HG03108 (cell line): ENCODE measurements at regions not wholly inside any gene's neighbourhood (a gene's known extent, or its start where the extent isn't known, plus 50 kb on each side); places are given as distances from the start of the nearest gene placed in this dataset.
"Not testable (repeated sequence)": the region's sequence is repeated elsewhere in the genome, so short reads cannot be mapped to it uniquely, and the experiment has no call there.

Experiments
- ATAC-seq: cut with Tn5 transposase; IDR thresholded peaks from one replicate; pipeline ENCODE4 v1.9.1; 2021; ENCODE audit warnings: moderate library complexity; ENCODE audit not compliant: unreplicated experiment

- ATAC-seq = no peak
Observed at GRCh38 chr4:32607978-32608377, 1887.8 kb downstream of the PCDH7 start.

DNA sequence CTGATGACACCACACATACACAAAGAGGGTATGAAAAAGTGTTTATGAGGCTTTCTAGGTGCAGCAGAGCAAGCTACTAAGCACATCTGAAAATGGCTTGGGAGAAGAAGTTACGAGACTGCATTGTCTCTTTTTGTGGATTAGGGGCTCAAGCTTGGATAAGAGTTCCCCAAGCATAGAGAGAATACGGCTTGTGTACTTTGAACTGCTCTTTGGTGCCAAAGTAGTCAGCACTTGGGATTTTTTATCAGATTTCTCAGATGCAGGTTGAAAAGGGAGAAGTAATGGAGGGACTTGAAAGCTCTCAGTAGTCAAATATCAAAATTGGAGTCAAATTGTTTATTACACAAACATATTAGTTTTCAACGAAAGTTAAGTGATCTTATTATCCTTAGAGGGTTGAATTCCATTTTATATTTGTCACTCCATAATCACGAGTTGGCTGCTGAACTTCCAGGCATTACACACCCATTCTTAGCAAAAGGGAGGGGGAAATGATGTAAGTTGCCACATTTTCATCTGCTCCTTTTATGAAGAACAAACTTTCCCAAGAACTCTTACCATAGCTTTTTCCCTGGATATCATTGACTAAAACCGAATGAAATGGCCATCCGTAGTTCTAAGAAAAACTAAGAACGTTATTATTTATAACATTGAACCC is 1904.9 kb downstream of the PCDH7 start:
- no peak for ATAC-seq

DNA sequence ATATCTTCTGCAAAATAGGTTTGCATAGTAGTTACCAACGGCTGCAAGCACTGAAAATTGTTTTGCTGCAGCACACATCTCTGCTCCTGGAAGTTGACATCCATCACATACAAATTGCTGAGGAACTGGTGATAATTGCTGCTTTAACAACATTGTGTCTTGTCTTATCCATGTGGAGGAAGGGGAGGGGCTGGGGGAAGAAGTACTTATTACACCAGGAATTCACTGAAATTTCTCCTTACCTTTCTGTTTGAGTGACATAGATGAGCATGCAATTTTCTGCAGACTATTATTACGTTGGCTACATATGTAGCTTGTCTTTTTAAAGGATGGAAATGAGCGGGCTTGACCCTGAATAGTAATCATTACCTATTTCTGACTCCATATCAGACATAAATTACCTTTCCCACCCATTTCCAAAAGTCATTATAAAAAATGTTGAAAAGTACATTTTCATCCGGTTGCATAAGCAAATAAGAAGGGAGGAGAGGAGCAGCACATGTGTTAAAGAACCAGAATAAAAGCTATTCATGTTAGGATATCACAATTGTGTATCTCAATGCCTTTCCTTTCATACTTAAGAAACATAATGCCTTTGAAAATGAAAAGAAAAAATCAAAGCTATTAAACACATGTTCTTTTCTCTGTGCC is 1905.6 kb downstream of the PCDH7 start:
- no peak for ATAC-seq

DNA sequence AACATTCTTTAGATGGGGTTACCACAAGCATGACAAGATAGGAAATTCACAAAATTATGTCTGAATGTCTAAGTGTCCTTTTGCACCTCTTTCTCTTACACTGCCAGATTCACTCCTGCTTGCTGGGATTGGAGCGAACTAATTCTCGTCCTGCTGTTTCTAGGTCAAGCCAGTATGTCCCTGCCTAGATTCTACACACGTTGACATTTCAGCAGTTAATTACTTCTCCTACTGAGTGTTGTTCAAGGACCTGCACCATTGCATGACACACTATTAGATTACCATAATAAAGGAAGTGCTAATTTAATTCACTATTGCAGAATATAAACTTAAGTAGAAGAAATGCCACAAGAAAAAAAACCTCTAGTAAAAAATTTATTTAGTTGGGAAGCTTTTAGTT is 1911.7 kb downstream of the PCDH7 start:
- no peak for ATAC-seq

- no peak for ATAC-seq
Observed at GRCh38 chr4:32633421-32633820, 1913.3 kb downstream of the PCDH7 start.

- no peak for ATAC-seq
Observed at GRCh38 chr4:32645653-32646052, 1925.5 kb downstream of the PCDH7 start.

DNA sequence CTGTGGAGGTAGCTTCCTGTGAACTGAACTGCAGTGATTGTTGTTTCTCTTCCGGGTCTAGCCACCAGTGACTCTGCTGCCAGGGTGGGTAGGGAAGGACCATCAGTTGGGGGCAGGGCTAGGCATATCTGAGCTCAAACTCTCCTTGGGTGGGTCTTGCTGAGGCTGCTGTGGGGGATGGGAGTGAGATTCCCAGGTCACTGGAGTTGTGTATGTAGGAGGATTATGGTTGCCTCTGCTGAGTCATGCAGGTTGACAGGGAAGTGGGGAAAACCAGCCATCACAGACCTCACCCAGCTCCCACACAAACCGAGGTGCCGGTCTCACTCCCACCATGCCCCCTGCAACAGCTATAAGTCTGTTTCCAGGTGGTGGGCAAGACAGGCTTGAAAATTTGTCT is 1937.8 kb downstream of the PCDH7 start:
- no peak for ATAC-seq

GRCh38 chr4:32661229-32661628 is 1941.1 kb downstream of the PCDH7 start:
- no peak for ATAC-seq

GRCh38 chr4:32662803-32663202 is 1942.6 kb downstream of the PCDH7 start:
- ATAC-seq = no peak

DNA sequence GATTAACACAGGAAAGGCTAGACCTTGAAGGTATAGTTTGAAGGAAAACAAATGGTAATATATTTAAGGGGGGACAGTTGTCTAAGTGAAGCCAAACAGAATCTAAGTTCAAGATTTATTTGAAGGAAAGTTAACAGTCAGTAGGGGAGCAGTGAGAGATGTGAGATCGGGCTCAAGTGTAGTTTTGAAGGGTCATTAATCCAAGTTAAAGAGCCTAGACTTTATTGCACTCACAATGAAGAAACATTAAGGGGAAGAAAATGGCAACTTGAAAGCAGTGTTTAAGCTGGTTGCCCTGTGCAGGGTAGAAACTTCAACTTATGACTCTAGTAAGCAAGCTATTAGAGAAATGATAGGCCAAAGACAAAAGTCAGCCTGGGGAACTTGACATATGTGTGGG is 1952.2 kb downstream of the PCDH7 start:
- no peak for ATAC-seq

DNA sequence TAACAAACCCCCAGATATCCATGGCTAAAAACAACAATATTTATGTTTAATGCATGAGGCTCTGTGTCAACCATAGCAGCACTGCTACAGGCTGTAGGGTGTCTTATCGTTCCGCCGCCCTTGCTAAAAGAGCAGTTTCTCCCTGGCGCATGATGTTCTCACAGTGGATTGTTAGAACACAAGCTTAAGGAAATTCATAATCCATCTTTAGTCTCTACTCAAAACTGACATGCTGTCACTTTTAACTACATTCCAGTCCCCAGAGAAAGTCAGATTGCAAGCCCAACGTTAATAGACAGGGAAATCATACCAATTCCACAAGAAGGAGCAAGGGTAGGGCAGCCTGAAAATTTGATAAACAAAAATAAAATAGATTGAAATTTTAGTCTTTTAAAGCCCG is 1960.8 kb downstream of the PCDH7 start:
- no peak for ATAC-seq

- ATAC-seq = no peak
Observed at GRCh38 chr4:32684160-32684559, 1964.0 kb downstream of the PCDH7 start.

DNA sequence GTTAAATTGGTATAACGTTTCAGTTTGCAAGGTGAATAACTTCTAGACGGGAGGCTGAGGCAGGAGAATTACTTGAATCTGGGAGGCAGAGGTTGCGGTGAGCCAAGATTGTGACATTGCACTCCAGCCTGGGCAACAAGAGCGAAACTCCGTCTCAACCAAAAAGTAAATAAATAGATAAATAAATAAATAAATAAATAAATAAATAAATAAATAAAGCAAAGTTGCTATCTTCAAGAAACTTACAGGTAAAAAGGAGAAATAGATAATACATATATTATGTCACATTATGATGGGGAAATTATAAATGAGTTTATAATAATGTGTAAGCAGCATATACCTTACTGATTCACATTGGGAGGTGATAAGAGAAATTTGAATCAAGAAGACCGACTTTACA is 1966.0 kb downstream of the PCDH7 start:
- no peak for ATAC-seq

- no peak for ATAC-seq
Observed at GRCh38 chr4:32689518-32689917, 1969.3 kb downstream of the PCDH7 start.

- ATAC-seq = no peak
Observed at GRCh38 chr4:32697281-32697814, 1977.2 kb downstream of the PCDH7 start.

GRCh38 chr4:32700838-32701237 is 1980.7 kb downstream of the PCDH7 start:
- no peak for ATAC-seq

DNA sequence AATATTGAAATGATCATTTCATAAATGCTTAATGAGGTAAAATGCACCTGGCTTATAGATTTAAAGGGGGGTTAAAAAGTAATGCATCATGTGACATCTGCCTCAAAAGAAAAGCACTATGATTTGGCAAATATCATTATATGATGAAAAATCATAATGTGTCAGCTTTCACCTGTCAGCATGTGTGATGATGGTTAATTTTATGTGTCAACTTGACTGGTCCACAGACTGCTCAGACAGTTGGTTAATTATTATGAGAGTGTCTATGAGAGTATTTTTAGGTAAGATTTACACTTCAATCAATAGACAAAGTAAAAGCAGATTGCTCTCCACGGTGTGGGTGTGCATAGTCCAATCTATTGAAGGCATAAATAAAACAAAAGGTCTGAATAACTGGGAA is 1986.7 kb downstream of the PCDH7 start:
- ATAC-seq = no peak

- not testable (repeated sequence) for ATAC-seq
Observed at GRCh38 chr4:32716090-32716620, 1996.0 kb downstream of the PCDH7 start.

DNA sequence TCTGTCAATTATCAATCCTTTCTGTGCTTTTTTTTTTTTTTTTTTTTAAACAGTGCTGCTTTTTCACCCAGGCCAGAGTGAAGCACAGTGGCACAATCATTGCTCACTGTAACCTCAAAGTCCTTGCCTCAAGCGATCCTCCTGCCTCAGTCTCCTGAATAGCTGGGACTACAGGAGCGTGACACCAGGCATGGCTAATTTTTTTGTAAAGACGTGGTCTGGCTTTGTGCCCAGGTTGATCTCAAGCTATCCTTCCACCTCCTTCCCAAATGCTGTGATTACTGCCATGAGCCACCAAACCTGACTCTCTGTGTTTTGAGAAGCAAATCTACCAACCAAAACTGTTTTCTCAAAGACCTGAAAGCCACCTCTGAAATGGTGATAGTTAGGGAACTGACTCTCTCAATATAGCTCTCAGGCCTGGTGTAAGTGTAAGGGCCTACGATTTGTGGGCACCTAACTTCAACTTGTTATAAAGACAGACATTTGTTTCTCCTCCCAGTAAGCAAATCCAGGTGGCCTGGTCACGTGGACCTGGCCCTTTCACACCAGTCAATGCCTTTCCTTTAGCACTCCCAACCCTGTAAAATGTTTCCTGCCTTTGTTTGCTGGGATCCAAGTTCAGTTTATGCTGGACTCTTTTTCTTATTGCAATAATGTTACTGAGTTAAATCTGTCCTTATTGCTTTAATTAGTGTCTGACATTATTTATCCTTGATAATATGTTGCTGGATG is 2015.9 kb downstream of the PCDH7 start:
- ATAC-seq = no peak

DNA sequence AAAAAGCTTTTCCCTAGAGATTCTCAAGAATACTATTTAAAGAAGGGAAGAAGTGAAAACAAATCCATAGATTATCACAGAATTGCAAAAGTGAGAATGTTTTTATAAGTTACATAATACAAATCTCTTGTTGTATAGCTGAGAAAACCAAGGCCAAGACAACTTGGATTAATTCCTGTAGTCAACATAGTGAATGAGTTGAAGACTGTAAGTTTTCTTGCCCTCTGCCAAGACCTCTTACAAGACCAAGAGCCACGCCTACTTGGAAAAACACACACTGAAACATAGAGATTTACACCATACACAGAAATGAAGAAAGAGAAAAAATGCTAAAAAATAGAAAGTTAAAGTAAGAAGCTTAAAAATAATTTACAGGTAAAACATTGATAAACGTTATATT is 2024.0 kb downstream of the PCDH7 start:
- ATAC-seq = no peak

DNA sequence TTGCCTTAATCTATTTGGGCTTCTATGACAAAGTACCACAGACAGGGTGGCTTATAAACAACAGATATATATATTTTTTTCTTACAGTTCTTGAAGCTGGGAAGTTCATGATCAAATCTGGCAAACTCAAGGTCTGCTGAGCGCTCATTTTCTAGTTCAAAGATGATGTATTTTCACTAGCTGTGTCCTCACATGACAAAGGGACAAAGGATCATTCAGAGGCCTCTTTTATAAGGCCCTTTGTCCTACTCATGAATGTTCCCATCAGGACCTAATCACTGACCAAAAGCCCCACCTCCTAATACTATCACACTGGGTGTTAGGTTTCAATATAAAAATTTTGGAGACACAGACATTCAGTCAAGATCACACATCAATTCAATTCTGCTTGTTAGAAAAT is 2025.2 kb downstream of the PCDH7 start:
- no peak for ATAC-seq

GRCh38 chr4:32748061-32748460 is 2027.9 kb downstream of the PCDH7 start:
- no peak for ATAC-seq
